Sigmoid colon (tissue), 6 donors: ENCODE measurements at regions not wholly inside any gene's neighbourhood (a gene's known extent, or its start where the extent isn't known, plus 50 kb on each side); places are given as distances from the start of the nearest gene placed in this dataset.

Experiments used
- DNase-seq: peaks from one replicate; pipeline ENCODE4 v3.0.0-alpha.2; 2019
- H3K27ac ChIP-seq, 4 donors: fragments of 200-600 bp; sonication (generic); one replicate each; pipeline ENCODE4 v1.5.1; 2016 to 2019; ENCODE audit warnings: mild to moderate bottlenecking in 1 of 4
- H3K27me3 ChIP-seq, 3 donors: fragments of 200-600 bp; sonication (generic); one replicate each; pipeline ENCODE4 v1.5.1; 2019; ENCODE audit warnings: mild to moderate bottlenecking in 1 of 3
- H3K36me3 ChIP-seq, 4 donors: fragments of 200-600 bp; sonication (generic); one replicate each; pipeline ENCODE4 v1.5.1; 2016 to 2019
- H3K4me1 ChIP-seq, 4 donors: fragments of 200-600 bp; sonication (generic); one replicate each; pipeline ENCODE4 v1.5.1; 2017 to 2019
- H3K4me3 ChIP-seq, 4 donors: fragments of 200-600 bp; sonication (generic); one replicate each; pipeline ENCODE4 v1.5.1; 2017 to 2019; ENCODE audit warnings: mild to moderate bottlenecking in 2 of 4, moderate library complexity in 1 of 4
- H3K9me3 ChIP-seq, 4 donors: fragments of 200-600 bp in 3 of 4; sonication (generic) in 3 of 4; one replicate each; pipeline versions ENCODE4 v1.5.1 to v1.6.1; 2013 to 2019
- CTCF ChIP-seq, 4 experiments: fragments of 450-650 bp in 3 of 4; fragments of 200-600 bp in 1 of 4; IDR thresholded peaks; one replicate each; pipeline ENCODE4 v1.5.1; 2016 to 2019; ENCODE audit warnings: antibody characterized with exemption in 4 of 4, mild to moderate bottlenecking in 3 of 4, moderate library complexity in 2 of 4
- EP300 ChIP-seq, 4 donors: sonication (generic); formaldehyde crosslinking; IDR thresholded peaks; one replicate each; pipeline ENCODE4 v1.6.1; 2017; ENCODE audit warnings: antibody characterized with exemption in 4 of 4
- POLR2A ChIP-seq, 2 donors: fragments of 450-650 bp; IDR thresholded peaks; one replicate each; pipeline ENCODE4 v1.6.1; 2016; ENCODE audit warnings: antibody characterized with exemption in 2 of 2, mild to moderate bottlenecking in 2 of 2, moderate library complexity in 2 of 2
- POLR2AphosphoS5 ChIP-seq, 4 donors: sonication (generic); formaldehyde crosslinking; IDR thresholded peaks; one replicate each; pipeline ENCODE4 v1.6.1; 2017; ENCODE audit warnings: antibody characterized with exemption in 4 of 4
- WGBS, 2 donors: extraction: QIAGEN DNeasy Blood & Tissue Kit; methylation state at CpG; one replicate each; pipeline ENCODE4 v1.1.7; 2013; 5-methylcytosine and 5-hydroxymethylcytosine counted together
- intact Hi-C: fragments of 100-400 bp; cut with DNase I; formaldehyde crosslinking; loops from one replicate; pipeline ENCODE4 v1.15.1; 2023
- donor health status: healthy with polysubstance abuse.
- donor health status: healthy.

- Histone ChIP-seq H3K4me1 (peaks cover 0 to 27% (median 22%) of the 10 kb centered on the region in 4 donors), H3K9me3 (no peaks in the 10 kb centered on the region), H3K4me3 (peak overlapping the region; percentile 10 to 54 (median 46)), H3K27ac (peak overlapping the region in 1 of 4 donors; percentile 45), H3K36me3 (no peaks in the 10 kb centered on the region), H3K27me3 (peaks cover 0 to 35% (median 0%) of the 10 kb centered on the region in 3 donors)
- intact Hi-C loops: no loop called here
- 1 to 8% methylated on average over 81 of the region's 81 CpGs for WGBS, 2 donors
- TF ChIP-seq POLR2AphosphoS5 (IDR thresholded peaks at IDR 0.05) (no peak), POLR2A (IDR thresholded peaks at IDR 0.05) (no peak), CTCF (IDR thresholded peaks at IDR 0.05) (no peak), EP300 (IDR thresholded peaks at IDR 0.05) (no peak)
- no peak for DNase-seq
These were observed 296.6 kb downstream of the OMA1 start for GRCh38 chr1:58249737-58250586.

GRCh38 chr1:58249388-58249736 lies 297.2 kb downstream of the OMA1 start:
- Histone ChIP-seq H3K27me3 (peaks cover 0 to 35% (median 0%) of the 10 kb centered on the region in 3 donors), H3K9me3 (no peaks in the 10 kb centered on the region), H3K36me3 (no peaks in the 10 kb centered on the region), H3K27ac (no peak overlapping the region), H3K4me1 (peaks cover 0 to 27% (median 22%) of the 10 kb centered on the region in 4 donors), H3K4me3 (peak overlapping the region in 3 of 4 donors; percentile 41 to 54 (median 50))
- intact Hi-C loops: no loop called here
- 6 to 13% methylated on average over 14 of the region's 14 CpGs for WGBS, 2 donors
- no peak for TF ChIP-seq EP300 (IDR thresholded peaks at IDR 0.05)
- TF ChIP-seq POLR2A (IDR thresholded peaks at IDR 0.05): no peak
- no peak for TF ChIP-seq CTCF (IDR thresholded peaks at IDR 0.05)
- TF ChIP-seq POLR2AphosphoS5 (IDR thresholded peaks at IDR 0.05): no peak
- no peak for DNase-seq

GRCh38 chr1:58248791-58249190 lies 297.7 kb downstream of the OMA1 start:
- no peak for TF ChIP-seq CTCF (IDR thresholded peaks at IDR 0.05)
- TF ChIP-seq EP300 (IDR thresholded peaks at IDR 0.05): no peak
- no peak for TF ChIP-seq POLR2AphosphoS5 (IDR thresholded peaks at IDR 0.05)
- no peak for TF ChIP-seq POLR2A (IDR thresholded peaks at IDR 0.05)
- intact Hi-C loops: no loop called here
- WGBS, 2 donors: 5 to 21% methylated on average over 11 of the region's 11 CpGs
- Histone ChIP-seq H3K4me3 (peak overlapping the region in 1 of 4 donors; percentile 50), H3K4me1 (peaks cover 0 to 27% (median 22%) of the 10 kb centered on the region in 4 donors), H3K36me3 (no peaks in the 10 kb centered on the region), H3K9me3 (no peaks in the 10 kb centered on the region), H3K27me3 (peaks cover 0 to 35% (median 0%) of the 10 kb centered on the region in 3 donors), H3K27ac (no peak overlapping the region)
- no peak for DNase-seq

- Histone ChIP-seq H3K27me3 (peaks cover 0 to 39% (median 0%) of the 10 kb centered on the region in 3 donors), H3K27ac (no peak overlapping the region), H3K9me3 (no peaks in the 10 kb centered on the region), H3K4me3 (no peak overlapping the region), H3K4me1 (peaks cover 0 to 27% (median 22%) of the 10 kb centered on the region in 4 donors), H3K36me3 (no peaks in the 10 kb centered on the region)
- 33 to 38% methylated on average over 5 of the region's 5 CpGs for WGBS, 2 donors
- TF ChIP-seq CTCF (IDR thresholded peaks at IDR 0.05): no peak
- TF ChIP-seq POLR2A (IDR thresholded peaks at IDR 0.05): no peak
- no peak for TF ChIP-seq POLR2AphosphoS5 (IDR thresholded peaks at IDR 0.05)
- intact Hi-C loops: no loop called here
- DNase-seq: no peak
These were observed 298.5 kb downstream of the OMA1 start for GRCh38 chr1:58248072-58248471.
